HG03095 (cell line): ENCODE measurements at regions not wholly inside any gene's neighbourhood (a gene's known extent, or its start where the extent isn't known, plus 50 kb on each side); places are given as distances from the start of the nearest gene placed in this dataset.

Source experiments
- ATAC-seq: cut with Tn5 transposase; IDR thresholded peaks from one replicate; pipeline ENCODE4 v1.9.1; 2021; ENCODE audit warnings: moderate library complexity; ENCODE audit not compliant: unreplicated experiment

GRCh38 chr14:32020882-32021281 is 56.2 kb upstream of the ARHGAP5 start:
- ATAC-seq, result no peak

GRCh38 chr14:32021341-32021740 is 55.8 kb upstream of the ARHGAP5 start:
- no peak for ATAC-seq

DNA sequence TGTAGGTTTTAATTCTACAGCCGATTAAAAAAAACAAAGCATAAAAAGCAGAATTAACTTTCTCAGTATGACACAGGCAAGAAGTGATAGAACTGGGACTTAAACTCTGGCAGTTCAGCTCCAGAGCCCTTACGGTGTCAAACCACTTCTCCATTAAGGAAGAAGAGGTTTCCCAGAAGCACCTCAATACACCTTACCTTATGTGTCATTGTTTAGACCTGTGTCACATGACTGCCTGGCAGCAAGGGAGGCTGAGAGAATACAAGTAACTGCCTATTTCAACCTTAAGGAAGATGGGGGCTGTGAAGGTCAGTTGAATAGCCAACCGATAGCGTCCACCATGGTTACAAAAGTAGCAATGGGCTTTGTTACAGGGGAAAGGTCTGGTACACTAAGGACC is 54.6 kb upstream of the ARHGAP5 start:
- no peak for ATAC-seq

GRCh38 chr14:32022938-32023466 is 54.1 kb upstream of the ARHGAP5 start:
- ATAC-seq, result no peak

- no peak for ATAC-seq
These were observed 53.6 kb upstream of the ARHGAP5 start for GRCh38 chr14:32023540-32023939.

DNA sequence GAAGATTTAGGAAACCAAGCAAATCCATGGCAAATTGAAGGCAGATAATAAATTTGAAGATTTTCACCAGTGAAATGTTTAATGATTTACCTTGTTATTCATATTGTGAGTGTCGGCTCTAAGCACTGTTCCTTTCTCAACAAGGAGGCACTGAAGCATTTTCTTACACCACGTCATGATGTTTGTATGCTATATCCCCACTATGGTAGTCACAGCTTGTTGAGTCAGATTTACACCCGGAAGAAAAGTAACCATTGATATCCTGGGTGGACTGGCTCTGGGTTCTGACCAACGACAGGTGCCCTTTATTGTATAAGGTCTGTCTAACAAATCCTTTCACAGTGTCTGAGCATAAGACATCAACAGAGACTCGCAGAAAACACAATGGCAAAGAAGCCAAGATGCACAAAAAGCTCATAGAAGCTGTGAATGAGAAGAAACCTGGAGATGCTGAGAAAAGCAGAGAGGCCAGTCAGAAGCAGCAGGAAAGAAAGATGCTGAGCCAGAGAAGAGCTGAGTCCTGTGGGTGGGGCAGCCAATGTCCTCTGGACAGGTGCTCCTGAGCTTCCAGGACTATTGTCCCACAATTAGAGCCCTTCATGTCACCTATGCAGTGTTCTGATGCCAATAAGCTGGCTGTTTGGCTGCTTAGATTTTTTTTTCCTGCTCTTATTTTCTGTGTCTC is 49.7 kb upstream of the ARHGAP5 start:
- ATAC-seq, result no peak
